GM21619 (cell line): ENCODE measurements at regions not wholly inside any gene's neighbourhood (a gene's known extent, or its start where the extent isn't known, plus 50 kb on each side); places are given as distances from the start of the nearest gene placed in this dataset.

Experiments
- ATAC-seq: cut with Tn5 transposase; IDR thresholded peaks from one replicate; pipeline ENCODE4 v1.9.1; 2021; ENCODE audit not compliant: unreplicated experiment

DNA sequence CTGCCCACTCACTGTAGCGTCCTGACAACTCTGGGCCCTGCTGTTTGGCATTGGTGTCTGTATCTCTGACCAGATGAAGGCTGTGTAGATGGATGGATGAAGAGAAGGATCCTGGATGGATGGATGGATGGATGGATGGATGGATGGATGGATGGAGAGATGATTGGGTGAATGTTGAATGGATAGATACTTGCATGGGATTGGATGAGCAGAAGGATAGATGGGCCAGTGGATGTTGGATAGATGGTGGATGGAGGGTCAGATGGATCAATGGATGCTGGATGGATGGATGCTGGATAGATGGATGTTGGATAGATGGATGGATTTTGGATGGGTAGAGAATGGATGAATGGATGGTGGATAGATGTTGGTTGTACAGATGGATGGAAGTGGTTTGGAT lies 179.6 kb upstream of the GSE1 start:
- no peak for ATAC-seq

DNA sequence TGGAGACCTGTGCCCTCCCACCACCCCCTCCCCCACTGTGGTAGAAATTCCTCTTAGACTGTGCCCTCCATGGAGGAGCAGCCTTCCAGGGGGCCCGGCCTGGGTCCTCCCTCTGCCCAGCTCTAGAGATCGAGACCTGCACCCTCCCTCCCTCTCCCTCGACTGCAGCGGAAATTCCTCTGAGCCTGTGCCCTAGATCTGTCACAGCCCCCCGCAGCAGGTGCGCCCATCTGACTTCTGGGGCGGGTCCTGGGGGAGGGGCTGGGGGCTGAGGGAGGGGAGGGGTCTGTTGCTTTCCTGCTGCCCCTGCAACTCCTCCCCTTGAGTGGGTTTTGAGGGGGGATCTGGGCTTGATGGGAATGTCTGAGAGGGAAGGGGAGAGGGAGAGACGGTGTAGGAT lies 177.8 kb upstream of the GSE1 start:
- ATAC-seq = no peak

DNA sequence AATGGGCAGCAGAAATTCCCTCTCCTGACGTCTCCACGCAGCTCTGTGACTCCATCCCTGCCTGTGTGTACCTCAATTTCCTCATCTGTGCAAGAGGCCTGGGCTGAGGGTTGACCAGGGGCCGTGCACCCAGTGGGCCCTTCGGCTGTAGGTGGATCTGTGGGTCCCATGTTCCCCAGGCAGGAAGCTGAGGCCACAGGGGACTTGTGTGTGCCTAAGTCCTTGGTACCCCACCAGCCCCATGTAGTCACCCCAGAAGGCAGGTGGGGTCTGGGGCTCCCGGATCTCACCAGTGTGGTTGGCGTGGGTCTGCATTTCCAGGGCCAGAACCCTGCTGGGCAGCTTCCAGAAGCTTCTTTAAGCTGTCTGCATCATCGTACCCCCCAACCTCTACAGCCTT lies 177.4 kb upstream of the GSE1 start:
- ATAC-seq = no peak

DNA sequence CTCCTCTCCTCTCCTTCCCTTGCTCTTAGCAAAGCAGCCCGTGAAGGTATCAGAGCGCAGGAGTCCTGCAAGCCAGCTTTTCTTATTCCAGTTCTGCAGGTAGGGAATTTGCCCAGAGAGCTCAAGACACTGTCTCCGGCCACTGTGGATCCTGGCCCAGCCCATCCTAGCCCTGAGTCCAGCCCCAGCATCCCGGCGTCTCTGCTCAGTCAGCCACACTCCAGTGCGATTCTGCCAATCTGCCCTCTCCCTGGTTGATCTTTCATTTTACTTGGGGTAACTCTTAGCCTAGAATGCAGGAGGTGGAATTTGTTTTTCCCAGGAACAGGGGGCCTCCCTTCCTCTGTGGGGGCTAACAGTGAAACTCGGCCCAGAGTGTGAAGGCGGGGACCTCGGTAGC lies 176.9 kb upstream of the GSE1 start:
- ATAC-seq = no peak

DNA sequence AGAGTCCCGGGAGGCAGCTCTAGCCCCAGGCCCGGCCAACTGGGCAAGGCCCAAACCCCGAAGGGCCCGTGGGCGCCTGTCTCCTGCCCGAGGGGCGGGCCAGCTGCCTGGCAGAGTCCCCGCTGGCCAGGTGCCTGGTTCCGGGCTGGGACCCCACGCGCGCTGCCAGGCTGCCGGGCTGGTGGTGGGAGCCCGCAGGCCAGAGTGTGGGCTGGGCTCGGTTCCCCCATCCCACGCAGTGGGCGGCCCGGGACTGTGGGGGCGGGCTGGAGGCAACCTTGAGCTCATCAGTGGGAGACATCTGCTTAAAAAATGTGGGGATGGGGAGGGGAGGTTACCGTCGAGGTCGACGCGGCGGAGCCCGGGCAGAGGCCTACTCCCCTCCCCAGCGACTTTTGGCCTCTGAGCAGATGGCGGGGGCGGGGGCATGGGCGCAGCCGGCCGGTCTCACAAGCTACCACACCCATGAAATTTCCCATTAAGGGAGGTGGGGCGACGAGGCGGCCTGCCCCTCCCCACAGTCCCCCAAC lies 176.4 kb upstream of the GSE1 start:
- no peak for ATAC-seq

DNA sequence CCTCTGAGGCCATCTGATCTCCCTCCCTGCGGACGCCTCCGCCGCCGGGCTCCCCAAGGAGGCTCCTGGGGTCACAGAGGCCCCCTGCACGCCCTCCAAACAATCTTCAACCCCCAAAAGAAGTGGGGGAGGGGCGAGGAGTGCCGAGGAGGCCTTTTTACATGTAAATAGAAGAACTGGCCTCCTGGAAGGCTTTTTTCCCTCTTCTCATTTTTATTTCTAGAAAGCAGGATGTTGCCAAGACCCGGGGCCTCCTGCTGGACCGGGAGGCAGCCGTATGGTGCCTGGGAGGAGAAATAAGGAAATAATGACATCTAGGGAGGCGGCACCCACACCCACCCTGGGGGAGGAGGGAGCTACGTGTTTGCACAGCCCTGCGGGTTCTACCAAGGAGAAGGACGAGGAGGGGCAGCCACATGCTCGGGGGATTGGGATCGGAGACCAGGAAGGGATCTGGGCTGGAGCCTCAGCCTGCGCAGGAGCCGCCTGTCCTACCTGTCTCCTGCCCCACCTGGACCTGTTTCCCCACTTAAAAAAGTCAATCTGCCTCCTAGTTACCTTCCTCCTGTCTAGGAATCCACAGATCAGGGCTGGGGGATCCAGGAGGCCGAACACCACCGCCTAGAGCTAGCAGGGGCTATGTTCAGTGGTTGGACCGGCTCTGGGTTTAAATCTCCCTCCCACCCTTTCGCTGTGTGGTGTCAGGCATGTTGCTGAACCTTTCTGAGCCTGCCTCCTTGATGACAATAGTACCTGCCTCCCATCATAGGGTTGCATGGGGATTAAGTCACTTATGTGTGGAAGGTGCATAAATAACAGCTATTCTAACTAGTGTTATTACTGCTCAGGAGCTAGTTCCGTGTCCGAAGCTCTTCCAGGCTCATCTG lies 175.7 kb upstream of the GSE1 start:
- no peak for ATAC-seq

DNA sequence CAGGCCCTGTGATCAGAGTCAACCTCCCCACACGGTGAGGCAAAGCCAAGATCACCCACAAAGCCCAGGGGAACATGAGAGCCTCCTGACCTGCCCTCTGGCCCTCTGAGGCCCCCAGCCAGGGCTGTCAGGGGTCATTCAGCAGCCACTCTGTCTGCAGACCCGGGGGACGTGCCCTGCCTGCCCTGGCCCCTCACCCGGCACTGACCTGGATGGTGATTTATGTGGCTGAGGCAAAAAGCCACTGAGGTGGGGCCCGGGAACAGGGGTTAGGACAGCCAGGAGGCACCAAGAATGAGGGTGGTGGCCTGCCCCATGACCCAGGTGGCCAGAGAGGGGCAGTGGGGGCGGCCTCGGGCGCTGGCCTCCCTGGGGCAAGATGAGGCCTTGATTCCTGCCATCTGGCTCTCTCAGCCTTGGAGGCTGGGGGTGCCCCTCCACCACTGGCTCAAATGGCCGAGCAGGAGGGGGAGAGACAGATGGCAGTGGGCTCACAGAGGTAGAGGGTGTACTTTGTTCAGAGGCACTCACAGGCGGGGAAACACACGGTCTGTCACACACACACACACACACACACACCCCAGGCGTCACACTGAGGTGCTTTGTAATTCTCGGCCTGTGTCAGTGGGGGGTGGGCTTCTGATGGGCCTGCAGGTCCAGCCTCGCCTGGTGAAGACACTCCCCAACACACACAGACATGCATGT lies 174.0 kb upstream of the GSE1 start:
- ATAC-seq = no peak

DNA sequence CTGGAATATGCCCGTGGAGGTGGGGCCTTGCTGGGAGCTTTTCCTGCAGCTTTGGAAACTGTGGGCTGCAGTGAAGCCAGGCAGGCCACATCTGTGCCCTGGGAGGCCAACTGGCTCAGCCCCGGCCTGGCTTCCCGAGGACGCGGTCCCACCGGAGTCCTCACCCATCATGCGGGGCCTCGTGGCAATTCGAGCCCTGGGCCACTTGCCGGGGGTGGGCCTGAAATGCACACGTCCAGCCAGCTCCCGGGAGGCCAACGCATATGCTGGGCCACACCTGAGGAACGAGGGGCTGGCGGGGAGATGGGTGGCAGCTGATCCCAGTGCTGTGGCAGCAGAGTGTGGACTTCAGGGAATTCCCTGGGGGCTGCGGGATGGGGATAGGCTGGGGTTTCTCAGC lies 172.4 kb upstream of the GSE1 start:
- no peak for ATAC-seq

DNA sequence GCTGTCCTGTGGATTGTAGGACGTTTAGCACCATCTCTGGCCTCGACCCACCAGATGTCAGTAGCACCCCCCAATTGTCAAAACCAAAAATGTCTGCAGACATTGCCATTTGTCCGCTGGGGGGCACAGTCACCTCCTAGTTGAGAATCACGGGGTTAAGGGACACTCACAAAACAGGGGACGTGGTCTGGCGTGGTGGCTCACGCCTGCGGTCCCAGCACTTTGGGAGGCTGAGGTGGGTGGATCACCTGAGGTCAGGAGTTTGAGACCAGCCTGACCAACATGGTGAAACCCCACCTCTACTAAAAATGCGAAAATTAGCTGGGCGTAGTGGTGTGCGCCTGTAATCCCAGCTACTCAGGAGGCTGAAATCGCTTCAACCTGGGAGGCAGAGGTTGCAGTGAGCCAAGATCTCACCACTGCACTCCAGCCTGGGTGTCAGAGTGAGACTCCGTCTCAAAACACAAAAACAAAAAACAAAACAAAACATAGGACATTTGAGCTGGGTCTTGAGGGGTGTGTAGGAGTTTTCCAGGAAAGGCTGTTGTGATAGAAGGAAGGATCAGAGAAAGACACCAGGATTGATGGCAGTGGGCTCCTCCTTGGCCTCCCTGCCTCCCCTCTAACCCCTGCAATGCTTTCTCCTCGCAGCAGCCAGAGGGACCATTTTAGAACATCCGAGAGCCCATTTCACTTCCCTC lies 171.8 kb upstream of the GSE1 start:
- ATAC-seq = no peak

DNA sequence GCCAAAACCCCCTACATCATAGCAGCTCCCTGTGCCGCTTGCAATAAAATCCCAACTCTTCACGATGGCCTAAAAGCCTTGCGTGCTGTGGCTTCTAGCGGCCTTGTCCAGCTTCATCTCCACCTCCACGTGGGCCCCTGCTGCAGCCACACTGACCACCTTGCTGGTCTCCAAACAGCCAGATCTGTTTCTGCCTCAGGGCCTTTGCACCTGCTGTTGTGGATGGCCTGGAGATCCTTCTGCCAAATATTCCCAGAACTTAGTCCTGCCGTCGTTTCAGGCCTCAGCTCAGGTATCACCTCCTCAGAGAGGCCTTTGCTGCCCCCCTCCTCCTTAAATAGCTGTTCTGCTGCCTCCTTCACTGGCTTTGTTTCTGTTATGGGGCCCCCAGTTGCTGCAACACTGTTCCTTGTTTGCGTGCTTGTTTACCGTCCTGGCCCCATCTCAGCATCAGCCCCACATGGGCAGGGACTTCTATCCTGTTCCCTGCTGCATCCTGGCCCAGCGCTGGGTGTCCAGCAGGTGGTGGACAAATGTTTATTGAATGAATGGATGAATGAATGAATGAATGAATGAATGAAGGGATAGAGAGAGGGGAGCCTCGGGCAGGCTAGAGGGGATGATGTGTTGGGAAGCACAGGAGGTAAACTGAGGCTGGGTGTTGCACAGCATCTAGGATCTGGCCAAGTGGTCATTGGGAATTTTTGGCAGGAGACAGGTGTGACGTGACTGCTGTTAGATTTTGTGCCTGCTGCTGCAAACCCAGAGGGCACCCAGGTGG lies 171.0 kb upstream of the GSE1 start:
- no peak for ATAC-seq

DNA sequence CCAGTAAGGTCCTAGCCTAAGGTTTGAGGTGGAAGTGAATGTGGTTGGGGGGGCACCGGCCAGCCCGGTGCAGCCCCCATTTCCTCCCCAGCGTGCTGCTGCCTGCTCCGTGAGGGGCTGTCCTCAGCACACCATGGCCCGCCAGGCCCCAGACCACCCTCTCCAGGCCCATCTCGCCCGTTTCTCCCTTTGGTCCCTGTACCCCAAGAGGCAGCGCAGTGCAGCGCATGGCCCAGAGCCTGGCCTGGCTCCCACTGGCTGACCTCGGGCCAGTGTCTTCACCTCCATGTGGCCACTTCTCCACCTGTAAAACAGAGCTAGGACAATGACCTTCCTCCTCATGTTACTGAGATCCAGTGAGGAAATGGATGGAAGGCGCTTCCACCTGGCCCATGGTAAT lies 170.0 kb upstream of the GSE1 start:
- ATAC-seq = no peak

DNA sequence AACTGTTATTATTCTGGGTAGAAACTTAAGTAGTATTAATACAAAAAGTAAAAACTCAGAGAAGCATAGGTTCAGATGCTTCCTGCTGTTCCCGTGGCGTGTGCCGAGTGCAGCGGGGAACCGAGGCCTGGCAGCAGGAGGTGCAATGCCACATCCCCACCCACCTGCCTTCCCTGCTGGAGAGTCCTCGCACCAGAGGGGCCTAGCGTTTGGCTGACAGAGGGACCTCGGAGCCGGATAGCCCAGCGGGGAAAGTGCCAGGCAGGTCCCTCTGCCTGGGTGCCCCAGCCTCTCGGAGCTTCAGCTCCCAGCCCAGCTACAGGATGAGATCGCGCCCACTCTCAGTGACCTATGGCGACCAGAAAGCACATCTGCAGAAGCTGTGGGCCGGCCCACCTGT lies 169.6 kb upstream of the GSE1 start:
- no peak for ATAC-seq

DNA sequence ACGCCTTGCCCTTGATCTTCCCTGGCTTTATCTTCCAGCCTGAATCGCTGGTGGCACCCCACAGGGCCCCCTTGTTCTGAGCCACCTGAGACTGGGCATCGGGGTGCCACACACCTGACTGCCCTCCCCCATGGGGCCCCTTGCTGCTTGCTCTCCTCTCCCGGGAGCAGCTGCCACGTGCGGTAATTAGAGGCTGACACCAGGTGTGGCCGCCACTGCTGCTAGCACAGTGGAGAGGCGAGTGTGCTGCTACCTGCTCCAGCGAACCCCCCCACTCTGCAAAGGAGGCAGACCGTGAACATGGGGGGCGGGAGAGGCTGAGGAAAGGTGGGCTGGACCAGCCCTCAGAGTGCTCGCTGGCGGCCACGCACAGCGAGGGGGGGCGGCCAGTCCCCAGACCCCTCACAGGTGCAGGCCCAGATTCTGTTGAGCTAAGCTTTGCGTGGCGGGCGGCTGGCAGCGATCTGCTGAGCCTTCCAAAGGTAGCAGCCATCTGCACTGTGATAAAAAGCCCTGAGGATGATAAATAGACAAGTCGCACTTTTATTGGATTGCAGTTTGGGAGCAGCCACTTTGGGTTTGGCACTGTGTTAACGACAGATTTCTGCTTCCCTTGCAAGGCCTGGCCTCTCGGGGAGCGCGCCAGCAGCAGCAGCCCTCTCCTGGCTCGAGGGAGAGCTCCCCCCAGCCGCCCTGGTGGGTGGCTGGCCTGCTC lies 167.9 kb upstream of the GSE1 start:
- ATAC-seq = no peak

DNA sequence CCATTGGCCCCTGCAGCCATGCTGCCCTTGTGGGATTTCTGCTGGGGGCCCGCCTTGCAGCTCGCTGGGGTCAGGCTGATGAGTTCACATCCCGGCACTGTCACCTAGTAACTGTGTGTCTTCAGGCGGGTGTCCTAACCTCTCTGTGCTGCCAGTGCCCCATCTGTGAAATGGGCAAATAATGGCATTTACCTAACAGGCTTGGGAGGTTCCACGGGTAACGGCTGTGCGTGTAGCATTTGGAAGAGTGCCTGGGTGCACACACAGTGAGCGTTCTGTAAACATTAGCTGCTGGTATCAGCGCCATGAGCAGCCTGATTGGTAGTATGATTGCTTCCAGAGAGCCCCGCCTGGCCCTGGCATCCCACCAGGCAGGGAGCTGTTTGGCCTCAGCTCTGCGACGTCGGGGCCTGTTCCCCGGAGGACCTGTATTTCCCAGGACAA lies 167.3 kb upstream of the GSE1 start:
- no peak for ATAC-seq

DNA sequence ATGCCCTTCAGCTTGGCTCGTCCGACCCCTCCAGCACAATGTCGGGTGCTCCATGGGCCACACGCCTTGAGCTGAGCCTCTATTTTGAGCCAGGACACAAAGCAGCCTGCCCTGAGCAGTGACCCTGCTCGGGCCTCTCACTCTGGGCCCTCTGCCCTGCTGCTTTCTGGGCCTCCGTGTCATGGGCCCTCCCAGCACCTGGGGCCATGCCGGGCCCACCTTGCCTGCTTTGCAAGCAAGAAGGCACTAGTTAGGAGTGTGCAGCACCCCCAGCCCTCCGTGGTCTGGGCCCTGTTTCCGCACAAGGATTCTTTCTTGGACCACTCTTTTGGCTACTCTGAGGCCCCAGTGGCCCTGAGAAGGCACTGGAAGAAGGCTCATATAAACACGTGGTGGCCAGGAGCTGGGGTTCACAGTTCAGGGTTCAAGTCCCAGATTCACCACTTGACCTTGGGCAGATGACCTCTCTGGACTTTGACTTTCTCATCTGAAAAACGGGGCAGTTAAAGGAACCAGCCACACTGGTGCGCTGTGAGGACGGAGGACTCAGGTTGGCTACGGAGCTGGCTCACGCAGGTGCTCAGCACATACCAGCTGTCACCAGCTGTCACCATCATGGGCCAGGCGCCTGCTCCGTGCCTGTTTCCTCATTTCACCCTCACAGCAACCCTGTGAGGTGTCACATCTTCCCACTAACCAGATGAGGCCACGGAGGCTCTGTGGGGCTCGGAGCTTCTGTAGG lies 166.0 kb upstream of the GSE1 start:
- peak; percentile 75 for ATAC-seq

DNA sequence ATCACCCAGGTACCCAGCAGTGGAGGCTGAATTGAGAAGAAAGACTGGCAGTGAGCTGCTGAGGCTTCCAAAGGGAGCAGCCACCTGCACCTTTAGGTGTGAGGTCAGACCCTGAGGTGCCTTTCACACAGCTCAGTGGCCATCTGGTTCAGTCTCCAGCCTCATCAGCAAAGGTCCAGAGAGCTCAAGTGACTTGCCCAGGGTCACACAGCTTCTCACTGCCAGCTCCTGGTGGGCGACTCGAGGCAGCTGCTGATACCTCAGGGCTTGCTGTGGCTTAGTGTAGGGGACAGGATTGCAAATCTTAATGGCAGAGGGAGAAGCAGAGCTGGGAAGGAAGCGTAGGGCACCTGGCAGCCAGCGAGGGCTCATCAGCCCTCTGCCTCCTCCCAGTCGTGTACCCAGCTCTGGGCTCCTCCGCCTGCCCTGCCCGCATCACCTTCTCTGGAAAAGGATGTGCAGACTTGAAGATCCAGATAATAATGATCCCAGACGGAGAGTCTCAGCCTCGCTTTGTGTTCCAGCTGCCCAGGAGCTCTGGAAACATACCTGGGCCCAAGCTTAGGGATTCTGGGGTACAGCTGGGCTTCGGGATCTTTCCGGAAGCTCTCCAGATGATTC lies 165.3 kb upstream of the GSE1 start:
- peak; percentile 20 for ATAC-seq

DNA sequence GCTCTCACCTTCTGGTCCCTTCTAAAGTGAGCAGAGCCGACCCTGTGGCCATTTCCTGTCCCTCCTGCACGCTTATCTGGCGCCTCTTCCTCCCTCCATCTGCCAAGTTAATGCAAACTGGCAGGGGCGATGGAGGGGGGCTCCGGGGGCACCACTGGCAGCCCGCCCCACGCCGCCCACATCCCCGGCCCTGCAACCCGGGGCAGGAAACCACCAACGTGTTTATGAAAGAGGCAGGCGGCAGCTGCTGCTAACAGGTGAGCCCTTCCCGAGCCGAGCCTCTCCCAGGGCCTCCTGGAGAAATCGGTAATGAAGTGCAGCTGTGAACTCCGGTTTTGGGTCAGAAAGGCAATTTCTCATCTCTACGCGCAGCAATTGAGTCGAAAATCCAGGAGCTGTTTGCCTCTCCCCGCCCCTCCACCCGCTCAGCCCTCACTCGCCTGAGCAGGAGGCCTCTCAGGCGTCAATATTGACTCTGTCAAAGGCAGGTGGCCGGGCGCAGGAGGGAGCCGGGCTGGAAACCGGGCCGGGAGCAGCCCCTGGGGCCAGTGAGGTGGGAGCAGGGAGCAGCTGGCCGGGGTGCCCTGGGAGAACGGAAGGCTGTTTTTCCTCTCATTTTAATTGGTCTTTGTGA lies 164.4 kb upstream of the GSE1 start:
- ATAC-seq = no peak

DNA sequence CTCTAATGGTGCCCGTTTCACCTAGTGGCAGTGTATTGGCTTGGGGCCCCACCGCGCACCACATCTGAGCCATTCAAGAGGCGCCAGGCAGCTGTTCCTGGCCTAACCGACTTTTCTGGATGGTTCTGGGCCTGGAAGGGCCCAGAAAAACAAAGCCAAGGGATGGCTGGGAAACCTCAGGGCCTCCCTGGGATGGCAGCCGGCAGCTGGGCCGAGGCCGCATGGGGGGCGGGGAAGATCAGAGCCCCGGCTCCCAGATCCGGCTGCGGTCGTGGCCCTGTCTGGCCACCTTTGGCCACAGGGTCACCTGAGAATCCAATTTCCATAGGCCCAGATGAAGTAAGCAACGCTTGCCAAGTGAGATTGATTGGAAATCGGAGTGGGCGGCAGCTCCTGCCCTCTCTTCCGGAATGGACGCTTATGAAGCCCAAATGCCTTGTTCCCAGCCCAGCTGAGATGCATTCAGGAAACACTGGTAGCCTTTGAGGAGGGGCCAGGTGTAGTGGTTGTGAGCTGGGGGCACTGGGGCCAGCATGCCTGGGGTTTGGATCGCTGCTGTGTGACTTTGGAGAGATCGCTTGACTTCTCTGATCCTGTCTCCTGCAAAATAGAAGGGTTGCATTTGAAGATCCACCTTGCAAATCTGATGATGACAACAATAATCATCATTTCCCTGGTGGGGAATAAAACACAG lies 163.8 kb upstream of the GSE1 start:
- no peak for ATAC-seq
